Body of pancreas (tissue), 4 donors: ENCODE measurements at regions not wholly inside any gene's neighbourhood (a gene's known extent, or its start where the extent isn't known, plus 50 kb on each side); places are given as distances from the start of the nearest gene placed in this dataset.

ENCODE experiments used
- POLR2A ChIP-seq, 3 donors: fragments of 450-650 bp; IDR thresholded peaks; one replicate each; pipeline ENCODE4 v1.6.1; 2016; ENCODE audit warnings: antibody characterized with exemption in 3 of 3, mild to moderate bottlenecking in 2 of 3
- TF ChIP-seq, protein P1 (sequence below), 7 experiments: fragments of 450-650 bp in 4 of 7; fragments of 200-600 bp in 3 of 7; sonication (generic) in 3 of 7; IDR thresholded peaks; one replicate each; pipeline ENCODE4 v1.5.1; 2016 to 2019; ENCODE audit warnings: antibody characterized with exemption in 7 of 7

DNA sequence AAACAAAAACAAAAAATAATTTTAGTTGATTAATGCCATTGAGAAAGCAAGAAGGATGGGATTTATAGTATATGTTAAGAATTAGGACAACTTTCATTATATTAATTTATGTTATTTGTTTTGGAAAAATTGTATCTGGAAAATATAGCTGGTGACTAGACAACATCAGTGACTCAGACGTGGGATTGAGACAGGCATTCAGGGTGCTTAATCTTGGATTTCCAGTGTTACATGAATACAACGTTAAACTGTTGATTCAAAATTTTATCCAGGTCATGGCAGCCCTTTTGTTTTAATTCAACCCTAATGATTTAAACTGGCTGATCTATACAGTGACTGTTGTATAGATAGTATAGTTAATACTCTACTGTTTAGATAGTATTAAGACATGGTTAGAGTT, 827.1 kb upstream of the B3GALT2 start:
- TF ChIP-seq POLR2A (IDR thresholded peaks at IDR 0.05) = no peak
- TF ChIP-seq, protein P1, sequence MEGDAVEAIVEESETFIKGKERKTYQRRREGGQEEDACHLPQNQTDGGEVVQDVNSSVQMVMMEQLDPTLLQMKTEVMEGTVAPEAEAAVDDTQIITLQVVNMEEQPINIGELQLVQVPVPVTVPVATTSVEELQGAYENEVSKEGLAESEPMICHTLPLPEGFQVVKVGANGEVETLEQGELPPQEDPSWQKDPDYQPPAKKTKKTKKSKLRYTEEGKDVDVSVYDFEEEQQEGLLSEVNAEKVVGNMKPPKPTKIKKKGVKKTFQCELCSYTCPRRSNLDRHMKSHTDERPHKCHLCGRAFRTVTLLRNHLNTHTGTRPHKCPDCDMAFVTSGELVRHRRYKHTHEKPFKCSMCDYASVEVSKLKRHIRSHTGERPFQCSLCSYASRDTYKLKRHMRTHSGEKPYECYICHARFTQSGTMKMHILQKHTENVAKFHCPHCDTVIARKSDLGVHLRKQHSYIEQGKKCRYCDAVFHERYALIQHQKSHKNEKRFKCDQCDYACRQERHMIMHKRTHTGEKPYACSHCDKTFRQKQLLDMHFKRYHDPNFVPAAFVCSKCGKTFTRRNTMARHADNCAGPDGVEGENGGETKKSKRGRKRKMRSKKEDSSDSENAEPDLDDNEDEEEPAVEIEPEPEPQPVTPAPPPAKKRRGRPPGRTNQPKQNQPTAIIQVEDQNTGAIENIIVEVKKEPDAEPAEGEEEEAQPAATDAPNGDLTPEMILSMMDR (IDR thresholded peaks at IDR 0.05) = no peak
